Hepatocyte (in vitro differentiated cells): ENCODE measurements at regions not wholly inside any gene's neighbourhood (a gene's known extent, or its start where the extent isn't known, plus 50 kb on each side); places are given as distances from the start of the nearest gene placed in this dataset.

ENCODE experiments used
- DNase-seq: peaks from one replicate; pipeline ENCODE4 v3.0.0-alpha.2; 2016; ENCODE audit warnings: low spot score
- H2AFZ ChIP-seq: fragments of 200-600 bp; sonication (generic); 2 replicates; pipeline ENCODE4 v1.6.0; 2016; ENCODE audit warnings: antibody characterized with exemption, mild to moderate bottlenecking
- H3K27ac ChIP-seq: fragments of 200-600 bp; sonication (generic); 2 replicates; pipeline ENCODE4 v1.5.1; 2016; ENCODE audit warnings: mild to moderate bottlenecking
- H3K27me3 ChIP-seq: fragments of 200-600 bp; sonication (generic); 2 replicates; pipeline ENCODE4 v1.6.1; 2016
- H3K36me3 ChIP-seq: fragments of 200-600 bp; sonication (generic); replicated peaks from 2 replicates; pipeline ENCODE4 v1.5.1; 2016; ENCODE audit warnings: low read depth; ENCODE audit not compliant: insufficient read depth
- H3K4me1 ChIP-seq: fragments of 200-600 bp; sonication (generic); 2 replicates; pipeline ENCODE4 v1.5.1; 2016; ENCODE audit warnings: mild to moderate bottlenecking, moderate library complexity; ENCODE audit not compliant: insufficient read depth
- H3K4me2 ChIP-seq: fragments of 200-600 bp; sonication (generic); 2 replicates; pipeline ENCODE4 v1.6.0; 2016
- H3K4me3 ChIP-seq: fragments of 200-600 bp; sonication (generic); 2 replicates; pipeline ENCODE4 v1.5.1; 2016; ENCODE audit warnings: mild to moderate bottlenecking
- H3K79me2 ChIP-seq: fragments of 200-600 bp; sonication (generic); 2 replicates; pipeline ENCODE4 v1.6.0; 2017; ENCODE audit warnings: mild to moderate bottlenecking
- H3K9me2 ChIP-seq: fragments of 200-600 bp; sonication (generic); replicated peaks from 2 replicates; pipeline ENCODE4 v1.6.0; 2017; ENCODE audit warnings: mild to moderate bottlenecking; ENCODE audit not compliant: insufficient read depth
- H3K9me3 ChIP-seq: fragments of 200-600 bp; sonication (generic); 2 replicates; pipeline ENCODE4 v1.5.1; 2016; ENCODE audit warnings: low read depth, mild to moderate bottlenecking
- H4K20me1 ChIP-seq: fragments of 200-600 bp; sonication (generic); 2 replicates; pipeline ENCODE4 v1.6.0; 2016; ENCODE audit warnings: mild to moderate bottlenecking; ENCODE audit not compliant: insufficient read depth, poor library complexity, severe bottlenecking
- CTCF ChIP-seq: fragments of 200-600 bp; sonication (generic); IDR thresholded peaks from 2 replicates; pipeline ENCODE4 v1.5.1; 2016; ENCODE audit warnings: antibody characterized with exemption, mild to moderate bottlenecking; ENCODE audit not compliant: poor library complexity
- EZH2 ChIP-seq: fragments of 200-600 bp; sonication (generic); IDR thresholded peaks from 2 replicates; pipeline ENCODE4 v1.6.1; 2016; ENCODE audit warnings: antibody characterized with exemption, mild to moderate bottlenecking, borderline replicate concordance
- EZH2phosphoT487 ChIP-seq: fragments of 200-600 bp; sonication (generic); IDR thresholded peaks from one replicate; pipeline ENCODE4 v1.6.1; 2018; ENCODE audit warnings: antibody characterized with exemption, mild to moderate bottlenecking, low read depth, moderate library complexity; ENCODE audit not compliant: unreplicated experiment, severe bottlenecking
- WGBS: methylation state at CpG from one replicate; pipeline ENCODE4 v1.1.6; 2016; ENCODE audit warnings: low lambda C conversion rate; ENCODE audit errors: missing lambda C conversion rate; 5-methylcytosine and 5-hydroxymethylcytosine counted together

DNA sequence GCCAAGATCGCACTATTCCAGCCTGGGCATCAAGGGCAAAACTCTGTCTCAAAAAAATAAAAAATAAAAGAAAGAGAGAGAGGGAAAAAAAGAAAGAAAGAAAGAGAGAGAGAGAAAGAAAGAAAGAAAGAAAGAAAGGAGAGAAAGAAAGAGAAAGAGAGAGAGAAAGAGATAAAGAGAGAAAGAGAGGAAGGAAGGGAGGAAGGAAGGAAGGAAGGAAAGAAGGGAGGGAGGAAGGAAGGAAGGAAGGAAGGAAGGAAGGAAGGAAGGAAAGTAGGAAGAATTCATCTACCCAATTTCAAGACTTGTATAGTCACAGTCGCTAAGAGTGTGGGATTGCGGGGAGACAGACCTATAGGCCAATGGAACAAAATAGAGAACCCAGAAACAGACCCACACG, 290.6 kb downstream of the NPHP4 start:
- H3K4me2 ChIP-seq: no peak overlapping the region
- TF ChIP-seq CTCF (no peak), EZH2phosphoT487 (no peak), EZH2 (no peak)
- no peak overlapping the region for H3K27ac ChIP-seq
- no peaks in the 10 kb centered on the region for H3K9me2 ChIP-seq
- no peak overlapping the region for H2AFZ ChIP-seq
- WGBS: 88% methylated on average over 4 of the region's 4 CpGs
- no peaks in the 10 kb centered on the region for H3K4me1 ChIP-seq
- H3K4me3 ChIP-seq: no peak overlapping the region
- DNase-seq: no peak
- H3K27me3 ChIP-seq: no peaks in the 10 kb centered on the region
- H4K20me1 ChIP-seq: no peaks in the 10 kb centered on the region
- no peaks in the 10 kb centered on the region for H3K9me3 ChIP-seq
- H3K36me3 ChIP-seq: no peaks in the 10 kb centered on the region
- H3K79me2 ChIP-seq: no peaks in the 10 kb centered on the region

DNA sequence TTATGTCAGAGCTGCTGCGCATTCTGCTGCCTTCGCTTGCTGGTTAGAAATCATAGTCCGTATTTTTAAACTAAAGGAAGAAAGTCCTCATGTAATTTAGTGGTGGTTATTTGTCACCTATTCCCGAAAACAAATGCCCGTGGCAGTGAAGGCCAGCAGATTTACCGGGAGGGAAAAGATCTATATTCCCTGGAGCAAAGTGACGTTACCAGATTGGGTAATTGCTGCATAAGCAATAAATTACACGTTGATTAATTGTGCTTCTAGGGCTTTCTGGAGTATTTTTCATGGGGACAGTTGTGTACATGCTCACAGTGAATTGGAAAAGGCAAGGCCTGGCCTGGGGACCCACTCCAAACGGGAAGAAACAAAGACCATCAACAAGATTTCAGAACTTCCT, 298.7 kb downstream of the NPHP4 start:
- H3K27ac ChIP-seq: no peak overlapping the region
- H2AFZ ChIP-seq: no peak overlapping the region
- H3K4me2 ChIP-seq: no peak overlapping the region
- no peaks in the 10 kb centered on the region for H3K9me3 ChIP-seq
- peaks cover 7% of the 10 kb centered on the region for H3K4me1 ChIP-seq
- no peaks in the 10 kb centered on the region for H3K27me3 ChIP-seq
- DNase-seq: no peak
- no peak overlapping the region for H3K4me3 ChIP-seq
- no peaks in the 10 kb centered on the region for H3K9me2 ChIP-seq
- no peaks in the 10 kb centered on the region for H3K79me2 ChIP-seq
- no peaks in the 10 kb centered on the region for H3K36me3 ChIP-seq
- TF ChIP-seq EZH2phosphoT487 (no peak), EZH2 (no peak), CTCF (no peak)
- WGBS: 88% methylated on average over 9 of the region's 9 CpGs
- no peaks in the 10 kb centered on the region for H4K20me1 ChIP-seq

- Histone ChIP-seq H3K27ac (peak overlapping the region; percentile 42), H2AFZ (no peak overlapping the region), H3K36me3 (no peaks in the 10 kb centered on the region), H3K4me3 (no peak overlapping the region), H3K79me2 (no peaks in the 10 kb centered on the region), H3K4me2 (no peak overlapping the region), H3K9me3 (no peaks in the 10 kb centered on the region), H3K9me2 (no peaks in the 10 kb centered on the region), H4K20me1 (no peaks in the 10 kb centered on the region), H3K27me3 (no peaks in the 10 kb centered on the region), H3K4me1 (peaks cover 13% of the 10 kb centered on the region)
- 77% methylated on average over 5 of the region's 6 CpGs for WGBS
- DNase-seq: peak; percentile 68
- TF ChIP-seq EZH2: no peak
- no peak for TF ChIP-seq EZH2phosphoT487
- TF ChIP-seq CTCF: no peak
Observed at GRCh38 chr1:5692664-5693063, 299.6 kb downstream of the NPHP4 start.
